ENCODE measurements at regions not wholly inside any gene's neighbourhood (a gene's known extent, or its start where the extent isn't known, plus 50 kb on each side); places are given as distances from the start of the nearest gene placed in this dataset.
"Not testable (repeated sequence)": the region's sequence is repeated elsewhere in the genome, so short reads cannot be mapped to it uniquely, and the experiment has no call there.

DNA sequence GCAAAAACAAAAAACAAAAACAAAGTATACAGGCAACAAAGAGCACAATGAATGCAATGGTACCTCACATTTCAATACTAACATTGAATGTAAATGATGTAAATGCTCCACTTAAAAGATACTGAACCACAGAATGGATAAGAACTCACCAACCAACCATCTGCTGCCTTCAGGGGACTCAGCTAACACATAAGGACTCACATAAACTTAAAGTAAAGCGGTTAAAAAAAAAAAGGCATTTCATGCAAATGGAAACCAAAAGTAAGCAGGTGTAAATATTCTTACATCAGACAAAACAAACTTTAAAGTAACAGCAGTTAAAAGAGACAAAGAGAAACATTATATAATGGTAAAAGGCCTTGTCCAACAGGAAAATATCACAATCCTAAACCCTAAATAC, 156.1 kb downstream of the LTN1 start:
- TF ChIP-seq, protein P1, sequence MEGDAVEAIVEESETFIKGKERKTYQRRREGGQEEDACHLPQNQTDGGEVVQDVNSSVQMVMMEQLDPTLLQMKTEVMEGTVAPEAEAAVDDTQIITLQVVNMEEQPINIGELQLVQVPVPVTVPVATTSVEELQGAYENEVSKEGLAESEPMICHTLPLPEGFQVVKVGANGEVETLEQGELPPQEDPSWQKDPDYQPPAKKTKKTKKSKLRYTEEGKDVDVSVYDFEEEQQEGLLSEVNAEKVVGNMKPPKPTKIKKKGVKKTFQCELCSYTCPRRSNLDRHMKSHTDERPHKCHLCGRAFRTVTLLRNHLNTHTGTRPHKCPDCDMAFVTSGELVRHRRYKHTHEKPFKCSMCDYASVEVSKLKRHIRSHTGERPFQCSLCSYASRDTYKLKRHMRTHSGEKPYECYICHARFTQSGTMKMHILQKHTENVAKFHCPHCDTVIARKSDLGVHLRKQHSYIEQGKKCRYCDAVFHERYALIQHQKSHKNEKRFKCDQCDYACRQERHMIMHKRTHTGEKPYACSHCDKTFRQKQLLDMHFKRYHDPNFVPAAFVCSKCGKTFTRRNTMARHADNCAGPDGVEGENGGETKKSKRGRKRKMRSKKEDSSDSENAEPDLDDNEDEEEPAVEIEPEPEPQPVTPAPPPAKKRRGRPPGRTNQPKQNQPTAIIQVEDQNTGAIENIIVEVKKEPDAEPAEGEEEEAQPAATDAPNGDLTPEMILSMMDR (IDR thresholded peaks at IDR 0.05; ENCODE audit: insufficient read depth, low read length, poor library complexity, severe bottlenecking), result not testable (repeated sequence)
- not testable (repeated sequence) for TF ChIP-seq EZH2phosphoT487 (conservative IDR thresholded peaks at IDR 0.05; ENCODE audit: low read length)
